WTC11 (cell line): ENCODE measurements at regions not wholly inside any gene's neighbourhood (a gene's known extent, or its start where the extent isn't known, plus 50 kb on each side); places are given as distances from the start of the nearest gene placed in this dataset.
A peak's percentile ranks its signal among the peaks of the same experiment; 100 is the strongest.

Source experiments
- ATAC-seq: fragments of 200-7000 bp; cut with Tn5 transposase; 2 replicates; pipeline ENCODE4 v1.10.0; 2021; ENCODE audit warnings: mild to moderate bottlenecking, moderate library complexity
- CTCF ChIA-PET: fragments of 300-600 bp; sonication (Branson Sonifier 250); formaldehyde crosslinking; loops from one replicate; lab custom pipeline; 2021; ENCODE audit warnings: antibody characterized with exemption; lab: Charles Lee
- POLR2A ChIA-PET: fragments of 350-600 bp; sonication (Branson Sonifier 250); formaldehyde crosslinking; loops from one replicate; lab custom pipeline; 2021; ENCODE audit warnings: antibody characterized with exemption; lab: Charles Lee
- DNase-seq: peaks from one replicate; pipeline ENCODE4 v3.0.0; 2021; ENCODE audit warnings: low spot score
- H3K27ac Mint-ChIP-seq: 2 replicates; pipeline ENCODE4 v1.8.0; 2021; ENCODE audit warnings: mixed read lengths
- H3K27me3 Mint-ChIP-seq: 2 replicates; pipeline ENCODE4 v1.8.0; 2021; ENCODE audit warnings: low read depth, mild to moderate bottlenecking, moderate library complexity, mixed read lengths
- H3K36me3 Mint-ChIP-seq: 2 replicates; pipeline ENCODE4 v1.8.0; 2021; ENCODE audit warnings: mixed read lengths
- H3K4me1 Mint-ChIP-seq: 2 replicates; pipeline ENCODE4 v1.8.0; 2022; ENCODE audit warnings: mixed read lengths
- H3K4me3 Mint-ChIP-seq: 2 replicates; pipeline ENCODE4 v1.8.0; 2021; ENCODE audit warnings: mild to moderate bottlenecking, moderate library complexity, mixed read lengths
- H3K9me3 Mint-ChIP-seq: 2 replicates; pipeline ENCODE4 v1.8.0; 2021; ENCODE audit warnings: mixed read lengths
- CREM ChIP-seq: sonication (generic); formaldehyde crosslinking; IDR thresholded peaks from 2 replicates; pipeline ENCODE4 v1.8.1; 2022; ENCODE audit warnings: mild to moderate bottlenecking, missing genetic modification reagents, moderate library complexity
- ELF4 ChIP-seq: sonication (generic); formaldehyde crosslinking; IDR thresholded peaks from 2 replicates; pipeline ENCODE4 v1.8.1; 2022; ENCODE audit warnings: low read depth, mild to moderate bottlenecking, moderate library complexity, missing genetic modification reagents
- EMX1 ChIP-seq: fragments of 250-450 bp; sonication (Bioruptor Pico); IDR thresholded peaks from 2 replicates; pipeline ENCODE4 v1.8.0; 2021; ENCODE audit warnings: mild to moderate bottlenecking
- FOXK1 ChIP-seq: sonication (generic); formaldehyde crosslinking; IDR thresholded peaks from 2 replicates; pipeline ENCODE4 v1.8.0; 2022; ENCODE audit warnings: mild to moderate bottlenecking, moderate library complexity, missing genetic modification reagents
- GABPB1 ChIP-seq: sonication (generic); formaldehyde crosslinking; IDR thresholded peaks from 2 replicates; pipeline ENCODE4 v1.8.1; 2023; ENCODE audit warnings: mild to moderate bottlenecking, missing genetic modification reagents
- GRHL2 ChIP-seq: fragments of 250-450 bp; sonication (Bioruptor Pico); IDR thresholded peaks from 2 replicates; pipeline ENCODE4 v1.8.0; 2022; ENCODE audit warnings: mild to moderate bottlenecking, moderate library complexity; ENCODE audit not compliant: insufficient replicate concordance, severe bottlenecking
- JAZF1 ChIP-seq: fragments of 250-450 bp; sonication (Bioruptor Pico); IDR thresholded peaks from 2 replicates; pipeline ENCODE4 v1.9.0; 2021; ENCODE audit warnings: moderate library complexity, mild to moderate bottlenecking, inconsistent platforms
- MXD4 ChIP-seq: fragments of 250-450 bp; sonication (Bioruptor Pico); IDR thresholded peaks from 2 replicates; pipeline ENCODE4 v1.8.0; 2021; ENCODE audit warnings: mild to moderate bottlenecking, moderate library complexity, borderline replicate concordance
- NFYB ChIP-seq: sonication (generic); formaldehyde crosslinking; conservative IDR thresholded peaks from 2 replicates; pipeline ENCODE4 v1.8.0; 2022; ENCODE audit warnings: low read depth, missing genetic modification reagents
- NR1H2 ChIP-seq: sonication (generic); formaldehyde crosslinking; IDR thresholded peaks from 2 replicates; pipeline ENCODE4 v1.9.0; 2021; ENCODE audit warnings: mild to moderate bottlenecking, moderate library complexity, missing genetic modification reagents
- NR3C1 ChIP-seq: sonication (generic); formaldehyde crosslinking; conservative IDR thresholded peaks from 2 replicates; pipeline ENCODE4 v1.8.1; 2023; ENCODE audit warnings: low read depth, mild to moderate bottlenecking, missing genetic modification reagents
- SMAD4 ChIP-seq: sonication (generic); formaldehyde crosslinking; IDR thresholded peaks from 2 replicates; pipeline ENCODE4 v1.8.0; 2022; ENCODE audit warnings: mild to moderate bottlenecking, missing genetic modification reagents
- SOX15 ChIP-seq: fragments of 250-450 bp; sonication (Bioruptor Pico); IDR thresholded peaks from 2 replicates; pipeline ENCODE4 v1.9.0; 2021; ENCODE audit warnings: mild to moderate bottlenecking
- TCF7 ChIP-seq: sonication (generic); formaldehyde crosslinking; IDR thresholded peaks from 2 replicates; pipeline ENCODE4 v1.8.0; 2022; ENCODE audit warnings: mild to moderate bottlenecking, low read depth, missing genetic modification reagents, moderate library complexity
- TEAD1 ChIP-seq: sonication (generic); formaldehyde crosslinking; IDR thresholded peaks from 2 replicates; pipeline ENCODE4 v1.8.0; 2022; ENCODE audit warnings: mild to moderate bottlenecking, missing genetic modification reagents
- ZNF138 ChIP-seq: sonication (generic); formaldehyde crosslinking; conservative IDR thresholded peaks from 2 replicates; pipeline ENCODE4 v1.8.1; 2022; ENCODE audit warnings: mild to moderate bottlenecking, moderate library complexity, missing genetic modification reagents
- ZNF671 ChIP-seq: fragments of 250-450 bp; sonication (Bioruptor Pico); IDR thresholded peaks from 2 replicates; pipeline ENCODE4 v1.8.0; 2021; ENCODE audit warnings: mild to moderate bottlenecking
- TF ChIP-seq, protein P1 (sequence below): sonication (generic); formaldehyde crosslinking; IDR thresholded peaks from 2 replicates; pipeline ENCODE4 v1.8.1; 2022; ENCODE audit warnings: mild to moderate bottlenecking, moderate library complexity, missing genetic modification reagents
- TF ChIP-seq, protein P2 (sequence below): sonication (generic); formaldehyde crosslinking; IDR thresholded peaks from 2 replicates; pipeline ENCODE4 v1.8.1; 2022; ENCODE audit warnings: mild to moderate bottlenecking, missing genetic modification reagents, moderate library complexity, borderline replicate concordance
- TF ChIP-seq, protein P3 (sequence below): sonication (generic); formaldehyde crosslinking; IDR thresholded peaks from 2 replicates; pipeline ENCODE4 v1.8.0; 2022; ENCODE audit warnings: missing genetic modification reagents
- TF ChIP-seq, protein P4 (sequence below): sonication (generic); formaldehyde crosslinking; IDR thresholded peaks from 2 replicates; pipeline ENCODE4 v1.8.1; 2022; ENCODE audit warnings: low read depth, missing genetic modification reagents, borderline replicate concordance
- TF ChIP-seq, protein P5 (sequence below): fragments of 250-450 bp; sonication (Bioruptor Pico); IDR thresholded peaks from 2 replicates; pipeline ENCODE4 v1.9.0; 2021; ENCODE audit warnings: moderate library complexity, mild to moderate bottlenecking, inconsistent platforms, borderline replicate concordance

DNA sequence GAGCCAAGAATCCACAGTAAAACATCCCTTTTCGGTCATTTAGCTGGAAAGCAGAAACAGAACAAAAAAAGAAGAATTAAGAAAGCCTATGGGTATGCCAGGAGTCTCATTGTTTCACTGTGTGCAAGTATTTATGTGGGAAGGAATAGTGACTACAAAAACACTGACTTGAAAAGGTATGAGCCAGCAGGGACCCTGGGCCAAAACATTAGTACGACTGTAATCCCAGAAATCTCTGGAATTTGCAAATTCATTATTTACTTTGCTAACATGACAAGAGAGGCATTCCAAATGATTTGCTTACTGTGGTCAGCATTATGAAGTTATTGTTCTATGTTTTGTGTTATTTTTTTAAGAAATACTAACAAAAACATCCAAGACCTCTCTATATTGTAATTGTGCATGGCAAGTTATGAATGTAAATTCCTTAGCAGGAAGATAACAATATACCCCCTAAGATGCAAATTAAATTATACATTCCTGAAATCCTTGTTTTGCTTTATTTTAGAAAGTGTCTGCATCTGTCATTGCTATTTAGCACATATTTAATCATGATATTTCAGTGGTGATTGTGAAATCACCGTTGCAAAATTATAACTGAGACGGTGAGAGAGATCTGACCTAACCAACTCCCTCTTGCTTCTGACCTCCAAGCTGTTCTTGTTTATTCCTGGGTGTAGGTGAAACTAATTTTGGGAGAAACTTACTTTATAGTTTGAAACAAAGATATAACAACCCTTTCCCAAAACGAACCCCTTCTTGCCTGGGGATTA is 299.2 kb downstream of the ZPLD1 start:
- ChIA-PET POLR2A (no interaction called here), CTCF (interaction anchor here (1.2 kb wide), 1 partner anchor 60 kb away, joined by 4 read pairs; no protein-coding TSS in a partner anchor)
- peaks cover 9% of the 10 kb centered on the region for H3K9me3 Mint-ChIP-seq
- H3K36me3 Mint-ChIP-seq, result 0 out of 2 replicates have a peak, but pooled peaks cover 4% of the 10 kb centered on the region
- H3K4me1 Mint-ChIP-seq, result peaks cover 24% of the 10 kb centered on the region
- no peaks in the 10 kb centered on the region; the same call in 1 of the 2 replicates for H3K27me3 Mint-ChIP-seq
- DNase-seq (no peak), ATAC-seq (peak; percentile 45; the same call in 1 of the 2 replicates)
- TF ChIP-seq FOXK1 (CRISPR knock-in tag) (no peak), TEAD1 (CRISPR knock-in tag) (no peak), ZNF138 (no peak), GRHL2 (no peak)
- peak overlapping the region; percentile 51; the same call in 1 of the 2 replicates for H3K27ac Mint-ChIP-seq
- no peak overlapping the region for H3K4me3 Mint-ChIP-seq

DNA sequence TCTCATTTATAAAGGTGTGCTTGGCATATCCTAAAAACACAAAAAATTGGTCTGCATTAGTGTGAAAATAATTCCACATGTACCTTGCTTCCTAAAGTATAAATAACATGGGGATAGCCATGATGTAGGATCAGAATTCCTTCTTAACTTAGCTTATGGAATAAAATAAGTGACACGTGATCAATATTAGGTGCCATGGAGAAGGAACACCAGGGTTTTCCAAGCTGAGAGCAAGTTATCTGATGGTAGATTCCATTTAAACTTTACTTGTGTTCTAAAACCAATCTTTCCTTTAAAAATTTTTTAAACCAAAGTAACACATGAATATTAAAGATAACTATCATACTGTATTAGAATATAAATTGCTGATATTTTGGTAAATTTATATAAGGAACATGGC is 300.5 kb downstream of the ZPLD1 start:
- Mint-ChIP-seq H3K4me1 (peaks cover 24% of the 10 kb centered on the region), H3K27ac (no peak overlapping the region), H3K9me3 (peaks cover 9% of the 10 kb centered on the region), H3K27me3 (no peaks in the 10 kb centered on the region; the same call in 1 of the 2 replicates), H3K36me3 (0 out of 2 replicates have a peak, but pooled peaks cover 4% of the 10 kb centered on the region), H3K4me3 (no peak overlapping the region)
- DNase-seq, result no peak
- ChIA-PET CTCF (interaction anchor here (1.2 kb wide), 1 partner anchor 62 kb away, joined by 4 read pairs; no protein-coding TSS in a partner anchor), POLR2A (no interaction called here)
- TF ChIP-seq, protein P1, sequence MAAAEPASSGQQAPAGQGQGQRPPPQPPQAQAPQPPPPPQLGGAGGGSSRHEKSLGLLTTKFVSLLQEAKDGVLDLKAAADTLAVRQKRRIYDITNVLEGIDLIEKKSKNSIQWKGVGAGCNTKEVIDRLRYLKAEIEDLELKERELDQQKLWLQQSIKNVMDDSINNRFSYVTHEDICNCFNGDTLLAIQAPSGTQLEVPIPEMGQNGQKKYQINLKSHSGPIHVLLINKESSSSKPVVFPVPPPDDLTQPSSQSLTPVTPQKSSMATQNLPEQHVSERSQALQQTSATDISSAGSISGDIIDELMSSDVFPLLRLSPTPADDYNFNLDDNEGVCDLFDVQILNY (CRISPR knock-in tag), result no peak
- TF ChIP-seq NR1H2 (CRISPR knock-in tag) (no peak), SOX15 (CRISPR knock-in tag) (no peak), TCF7 (CRISPR knock-in tag) (no peak)
- no peak for ATAC-seq

DNA sequence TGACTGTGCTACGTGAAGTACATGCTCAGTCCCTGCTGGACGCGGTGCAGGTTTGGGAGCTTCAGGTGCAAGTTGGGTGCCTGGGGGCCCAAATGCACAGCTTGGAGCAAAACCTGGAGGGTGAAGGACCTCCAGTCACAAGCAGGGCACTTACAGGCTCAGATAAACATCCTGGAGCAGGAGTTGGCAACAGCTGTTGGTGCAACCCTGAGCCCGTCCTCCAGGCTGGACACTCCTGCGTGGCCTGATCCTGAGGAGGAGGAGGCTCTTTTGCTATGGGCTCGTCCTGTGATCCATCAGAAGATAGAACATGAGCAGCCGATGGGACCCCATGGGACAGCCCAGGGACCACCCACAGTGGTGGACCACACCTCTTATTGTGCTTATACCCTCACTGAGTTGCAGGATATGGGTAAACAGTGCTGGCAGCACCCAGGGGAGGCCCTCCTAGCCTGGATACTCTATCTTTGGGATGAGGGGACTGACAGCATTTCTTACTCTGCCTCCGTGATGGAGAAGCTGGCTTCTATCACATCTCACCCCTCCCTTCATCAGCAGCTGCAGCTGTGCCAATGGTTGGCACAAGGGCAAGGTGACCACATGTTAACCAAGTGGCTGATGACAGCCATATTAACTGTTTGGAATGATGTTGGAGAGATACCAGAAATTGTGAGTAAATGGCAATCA is 301.6 kb downstream of the ZPLD1 start:
- no peak overlapping the region for H3K4me3 Mint-ChIP-seq
- H3K36me3 Mint-ChIP-seq, result 0 out of 2 replicates have a peak, but pooled peaks cover 4% of the 10 kb centered on the region
- H3K27me3 Mint-ChIP-seq, result no peaks in the 10 kb centered on the region; the same call in 1 of the 2 replicates
- DNase-seq (no peak), ATAC-seq (no peak)
- ChIA-PET POLR2A (no interaction called here), CTCF (interaction anchor here (1.6 kb wide), 1 partner anchor 507 kb away, joined by 3 read pairs; no protein-coding TSS in a partner anchor)
- H3K4me1 Mint-ChIP-seq, result peaks cover 24% of the 10 kb centered on the region
- H3K9me3 Mint-ChIP-seq, result peaks cover 9% of the 10 kb centered on the region
- no peak overlapping the region for H3K27ac Mint-ChIP-seq
- TF ChIP-seq SMAD4 (CRISPR knock-in tag) (no peak), ELF4 (CRISPR knock-in tag) (no peak), JAZF1 (CRISPR knock-in tag) (no peak), ZNF138 (no peak), NFYB (CRISPR knock-in tag) (no peak), MXD4 (CRISPR knock-in tag) (no peak), GABPB1 (CRISPR knock-in tag) (no peak), EMX1 (no peak), ZNF671 (CRISPR knock-in tag) (no peak), NR3C1 (CRISPR knock-in tag) (no peak), CREM (no peak)
- TF ChIP-seq, protein P2, sequence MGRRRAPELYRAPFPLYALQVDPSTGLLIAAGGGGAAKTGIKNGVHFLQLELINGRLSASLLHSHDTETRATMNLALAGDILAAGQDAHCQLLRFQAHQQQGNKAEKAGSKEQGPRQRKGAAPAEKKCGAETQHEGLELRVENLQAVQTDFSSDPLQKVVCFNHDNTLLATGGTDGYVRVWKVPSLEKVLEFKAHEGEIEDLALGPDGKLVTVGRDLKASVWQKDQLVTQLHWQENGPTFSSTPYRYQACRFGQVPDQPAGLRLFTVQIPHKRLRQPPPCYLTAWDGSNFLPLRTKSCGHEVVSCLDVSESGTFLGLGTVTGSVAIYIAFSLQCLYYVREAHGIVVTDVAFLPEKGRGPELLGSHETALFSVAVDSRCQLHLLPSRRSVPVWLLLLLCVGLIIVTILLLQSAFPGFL (CRISPR knock-in tag), result no peak
- TF ChIP-seq, protein P3, sequence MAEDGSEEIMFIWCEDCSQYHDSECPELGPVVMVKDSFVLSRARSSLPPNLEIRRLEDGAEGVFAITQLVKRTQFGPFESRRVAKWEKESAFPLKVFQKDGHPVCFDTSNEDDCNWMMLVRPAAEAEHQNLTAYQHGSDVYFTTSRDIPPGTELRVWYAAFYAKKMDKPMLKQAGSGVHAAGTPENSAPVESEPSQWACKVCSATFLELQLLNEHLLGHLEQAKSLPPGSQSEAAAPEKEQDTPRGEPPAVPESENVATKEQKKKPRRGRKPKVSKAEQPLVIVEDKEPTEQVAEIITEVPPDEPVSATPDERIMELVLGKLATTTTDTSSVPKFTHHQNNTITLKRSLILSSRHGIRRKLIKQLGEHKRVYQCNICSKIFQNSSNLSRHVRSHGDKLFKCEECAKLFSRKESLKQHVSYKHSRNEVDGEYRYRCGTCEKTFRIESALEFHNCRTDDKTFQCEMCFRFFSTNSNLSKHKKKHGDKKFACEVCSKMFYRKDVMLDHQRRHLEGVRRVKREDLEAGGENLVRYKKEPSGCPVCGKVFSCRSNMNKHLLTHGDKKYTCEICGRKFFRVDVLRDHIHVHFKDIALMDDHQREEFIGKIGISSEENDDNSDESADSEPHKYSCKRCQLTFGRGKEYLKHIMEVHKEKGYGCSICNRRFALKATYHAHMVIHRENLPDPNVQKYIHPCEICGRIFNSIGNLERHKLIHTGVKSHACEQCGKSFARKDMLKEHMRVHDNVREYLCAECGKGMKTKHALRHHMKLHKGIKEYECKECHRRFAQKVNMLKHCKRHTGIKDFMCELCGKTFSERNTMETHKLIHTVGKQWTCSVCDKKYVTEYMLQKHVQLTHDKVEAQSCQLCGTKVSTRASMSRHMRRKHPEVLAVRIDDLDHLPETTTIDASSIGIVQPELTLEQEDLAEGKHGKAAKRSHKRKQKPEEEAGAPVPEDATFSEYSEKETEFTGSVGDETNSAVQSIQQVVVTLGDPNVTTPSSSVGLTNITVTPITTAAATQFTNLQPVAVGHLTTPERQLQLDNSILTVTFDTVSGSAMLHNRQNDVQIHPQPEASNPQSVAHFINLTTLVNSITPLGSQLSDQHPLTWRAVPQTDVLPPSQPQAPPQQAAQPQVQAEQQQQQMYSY (CRISPR knock-in tag), result no peak
- TF ChIP-seq, protein P4, sequence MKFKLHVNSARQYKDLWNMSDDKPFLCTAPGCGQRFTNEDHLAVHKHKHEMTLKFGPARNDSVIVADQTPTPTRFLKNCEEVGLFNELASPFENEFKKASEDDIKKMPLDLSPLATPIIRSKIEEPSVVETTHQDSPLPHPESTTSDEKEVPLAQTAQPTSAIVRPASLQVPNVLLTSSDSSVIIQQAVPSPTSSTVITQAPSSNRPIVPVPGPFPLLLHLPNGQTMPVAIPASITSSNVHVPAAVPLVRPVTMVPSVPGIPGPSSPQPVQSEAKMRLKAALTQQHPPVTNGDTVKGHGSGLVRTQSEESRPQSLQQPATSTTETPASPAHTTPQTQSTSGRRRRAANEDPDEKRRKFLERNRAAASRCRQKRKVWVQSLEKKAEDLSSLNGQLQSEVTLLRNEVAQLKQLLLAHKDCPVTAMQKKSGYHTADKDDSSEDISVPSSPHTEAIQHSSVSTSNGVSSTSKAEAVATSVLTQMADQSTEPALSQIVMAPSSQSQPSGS (CRISPR knock-in tag), result no peak
- TF ChIP-seq, protein P5, sequence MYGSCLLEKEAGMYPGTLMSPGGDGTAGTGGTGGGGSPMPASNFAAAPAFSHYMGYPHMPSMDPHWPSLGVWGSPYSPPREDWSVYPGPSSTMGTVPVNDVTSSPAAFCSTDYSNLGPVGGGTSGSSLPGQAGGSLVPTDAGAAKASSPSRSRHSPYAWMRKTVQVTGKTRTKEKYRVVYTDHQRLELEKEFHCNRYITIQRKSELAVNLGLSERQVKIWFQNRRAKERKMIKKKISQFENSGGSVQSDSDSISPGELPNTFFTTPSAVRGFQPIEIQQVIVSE (CRISPR knock-in tag), result no peak
